Smooth muscle cell (in vitro differentiated cells): ENCODE measurements at regions not wholly inside any gene's neighbourhood (a gene's known extent, or its start where the extent isn't known, plus 50 kb on each side); places are given as distances from the start of the nearest gene placed in this dataset.

Experiments
- DNase-seq: peaks from one replicate; lab custom pipeline; 2025; ENCODE audit not compliant: unreplicated experiment; lab: John Stamatoyannopoulos, UW
- H2AFZ ChIP-seq: fragments of 200-600 bp; sonication (generic); 2 replicates; pipeline ENCODE4 v1.6.0; 2016; ENCODE audit warnings: antibody characterized with exemption, low read depth, mild to moderate bottlenecking
- H3F3A ChIP-seq: fragments of 200-600 bp; sonication (generic); 2 replicates; pipeline ENCODE4 v1.6.0; 2017; ENCODE audit warnings: antibody characterized with exemption, low read depth
- H3K27ac ChIP-seq: fragments of 200-600 bp; sonication (generic); 2 replicates; pipeline ENCODE4 v1.5.1; 2016; ENCODE audit warnings: low read depth, mild to moderate bottlenecking
- H3K27me3 ChIP-seq: fragments of 200-600 bp; sonication (generic); 2 replicates; pipeline ENCODE4 v1.6.1; 2016; ENCODE audit warnings: low read depth, mild to moderate bottlenecking
- H3K36me3 ChIP-seq: fragments of 200-600 bp; sonication (generic); 2 replicates; pipeline ENCODE4 v1.5.1; 2016; ENCODE audit warnings: low read depth
- H3K4me1 ChIP-seq: fragments of 200-600 bp; sonication (generic); 2 replicates; pipeline ENCODE4 v1.5.1; 2016; ENCODE audit warnings: low read depth
- H3K4me2 ChIP-seq: fragments of 200-600 bp; sonication (generic); 2 replicates; pipeline ENCODE4 v1.6.0; 2016; ENCODE audit warnings: mild to moderate bottlenecking
- H3K4me3 ChIP-seq: fragments of 200-600 bp; sonication (generic); 2 replicates; pipeline ENCODE4 v1.5.1; 2016; ENCODE audit warnings: mild to moderate bottlenecking
- H3K79me2 ChIP-seq: fragments of 200-600 bp; sonication (generic); 2 replicates; pipeline ENCODE4 v1.6.0; 2016; ENCODE audit warnings: low read depth, mild to moderate bottlenecking
- H3K9ac ChIP-seq: fragments of 200-600 bp; sonication (generic); 2 replicates; pipeline ENCODE4 v1.6.0; 2016; ENCODE audit warnings: low read depth
- H3K9me3 ChIP-seq: fragments of 200-600 bp; sonication (generic); replicated peaks from 2 replicates; pipeline ENCODE4 v1.5.1; 2016; ENCODE audit warnings: low read depth
- H4K20me1 ChIP-seq: fragments of 200-600 bp; sonication (generic); 2 replicates; pipeline ENCODE4 v1.6.0; 2016; ENCODE audit warnings: low read depth
- CTCF ChIP-seq: fragments of 200-600 bp; sonication (generic); IDR thresholded peaks from 2 replicates; pipeline ENCODE4 v1.5.1; 2017; ENCODE audit warnings: borderline replicate concordance, mild to moderate bottlenecking, antibody characterized with exemption; ENCODE audit not compliant: insufficient read depth, poor library complexity, severe bottlenecking
- WGBS: methylation state at CpG from one replicate; pipeline ENCODE4 v1.1.7; 2016; ENCODE audit warnings: low lambda C conversion rate; 5-methylcytosine and 5-hydroxymethylcytosine counted together

GRCh38 chr19:31541396-31541795 lies 192.2 kb upstream of the TSHZ3 start:
- Histone ChIP-seq H3K4me3 (no peak overlapping the region), H3F3A (no peaks in the 10 kb centered on the region), H3K9me3 (no peaks in the 10 kb centered on the region), H2AFZ (no peak overlapping the region), H4K20me1 (no peaks in the 10 kb centered on the region), H3K79me2 (no peaks in the 10 kb centered on the region), H3K27ac (no peak overlapping the region), H3K4me2 (no peak overlapping the region), H3K4me1 (no peaks in the 10 kb centered on the region), H3K27me3 (no peaks in the 10 kb centered on the region), H3K36me3 (no peaks in the 10 kb centered on the region), H3K9ac (no peak overlapping the region)
- WGBS = 23% methylated on average over 2 of the region's 2 CpGs
- no peak for DNase-seq
- TF ChIP-seq CTCF = no peak

- Histone ChIP-seq H3K79me2 (no peaks in the 10 kb centered on the region), H4K20me1 (no peaks in the 10 kb centered on the region), H3K9me3 (no peaks in the 10 kb centered on the region), H3F3A (no peaks in the 10 kb centered on the region), H3K27ac (no peak overlapping the region), H3K27me3 (no peaks in the 10 kb centered on the region), H3K36me3 (no peaks in the 10 kb centered on the region), H2AFZ (no peak overlapping the region), H3K4me3 (no peak overlapping the region), H3K4me1 (no peaks in the 10 kb centered on the region), H3K4me2 (no peak overlapping the region), H3K9ac (no peak overlapping the region)
- 88% methylated on average over 5 of the region's 5 CpGs for whole genome bisulfite sequencing
- DNase-seq = no peak
- TF ChIP-seq CTCF = no peak
Measured at GRCh38 chr19:31543456-31543855, 194.2 kb upstream of the TSHZ3 start.

DNA sequence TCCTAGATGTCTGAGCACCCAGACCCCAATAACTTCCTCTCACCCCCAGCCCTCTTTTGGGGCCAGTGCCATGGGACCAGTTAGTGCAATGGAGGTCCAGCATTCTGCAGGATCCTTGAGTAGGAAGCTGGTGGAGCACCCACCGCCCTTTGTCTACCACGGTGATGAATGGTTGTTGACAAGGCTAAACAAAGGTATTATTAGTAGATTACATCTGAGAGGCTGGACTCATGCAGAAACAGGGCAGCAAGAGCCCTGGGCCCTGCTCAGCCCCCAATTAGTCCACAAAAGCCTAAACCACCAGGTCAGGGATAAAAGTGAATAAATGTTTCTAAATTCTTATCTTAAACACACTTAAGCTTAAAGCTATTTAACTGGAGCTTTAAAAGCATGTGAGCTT lies 196.5 kb upstream of the TSHZ3 start:
- H2AFZ ChIP-seq = no peak overlapping the region
- no peaks in the 10 kb centered on the region for H3K4me1 ChIP-seq
- H3K27me3 ChIP-seq = no peaks in the 10 kb centered on the region
- 38% methylated on average over 2 of the region's 2 CpGs for WGBS
- TF ChIP-seq CTCF = no peak
- H3K79me2 ChIP-seq = no peaks in the 10 kb centered on the region
- no peak overlapping the region for H3K4me3 ChIP-seq
- H3K9ac ChIP-seq = no peak overlapping the region
- H3K27ac ChIP-seq = no peak overlapping the region
- H4K20me1 ChIP-seq = no peaks in the 10 kb centered on the region
- no peaks in the 10 kb centered on the region for H3F3A ChIP-seq
- no peaks in the 10 kb centered on the region for H3K9me3 ChIP-seq
- H3K4me2 ChIP-seq = no peak overlapping the region
- no peak for DNase-seq
- no peaks in the 10 kb centered on the region for H3K36me3 ChIP-seq

DNA sequence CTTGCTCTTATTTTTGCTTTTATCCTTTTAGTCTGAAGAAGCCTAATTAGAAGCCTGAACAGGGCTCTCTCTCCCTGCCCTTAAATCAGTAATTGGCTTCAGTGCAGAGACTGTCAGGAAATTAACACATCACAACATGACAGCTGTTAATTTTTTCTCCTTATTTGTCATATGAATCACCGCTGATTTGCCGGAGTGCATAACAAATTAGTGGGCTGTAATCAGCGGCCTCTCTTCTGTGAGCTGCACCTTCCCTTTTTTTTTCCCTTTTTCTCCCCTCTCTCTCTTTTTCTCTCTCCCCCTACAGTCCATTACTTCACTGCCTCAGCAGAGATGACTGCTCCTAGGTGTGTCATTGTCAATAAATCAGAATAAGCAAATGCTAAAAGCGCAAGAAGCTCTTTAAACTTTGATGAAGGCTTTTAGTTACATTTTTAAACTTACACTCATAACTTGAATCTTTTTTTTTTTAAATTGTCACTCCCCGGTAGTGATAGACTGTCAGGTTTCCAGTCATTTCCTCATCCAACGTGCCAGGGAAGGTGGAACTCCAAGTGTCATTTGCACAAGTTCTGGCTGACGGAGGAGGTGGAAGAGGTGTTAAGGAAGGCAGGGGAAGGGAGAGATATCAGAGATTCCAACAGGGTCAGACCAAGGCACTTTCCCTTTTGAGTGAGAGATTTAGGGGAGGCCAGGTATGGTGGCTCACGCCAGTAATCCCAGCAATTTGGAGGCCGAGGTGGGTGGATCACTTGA lies 197.1 kb upstream of the TSHZ3 start:
- H3K9me3 ChIP-seq = no peaks in the 10 kb centered on the region
- H3K9ac ChIP-seq = no peak overlapping the region
- no peaks in the 10 kb centered on the region for H4K20me1 ChIP-seq
- no peaks in the 10 kb centered on the region for H3K79me2 ChIP-seq
- H3K4me2 ChIP-seq = no peak overlapping the region
- H3K4me3 ChIP-seq = no peak overlapping the region
- H3K27ac ChIP-seq = no peak overlapping the region
- no peaks in the 10 kb centered on the region for H3K4me1 ChIP-seq
- WGBS = 66% methylated on average over 9 of the region's 9 CpGs
- no peaks in the 10 kb centered on the region for H3K27me3 ChIP-seq
- TF ChIP-seq CTCF = no peak
- H3F3A ChIP-seq = no peaks in the 10 kb centered on the region
- no peaks in the 10 kb centered on the region for H3K36me3 ChIP-seq
- no peak overlapping the region for H2AFZ ChIP-seq
- no peak for DNase-seq
